K562 (cell line): ENCODE measurements at regions not wholly inside any gene's neighbourhood (a gene's known extent, or its start where the extent isn't known, plus 50 kb on each side); places are given as distances from the start of the nearest gene placed in this dataset.

Source experiments
- CBX8 ChIP-seq: fragments of 200-600 bp; sonication (generic); IDR thresholded peaks from 2 replicates; pipeline ENCODE4 v1.6.1; 2012; ENCODE audit warnings: borderline replicate concordance, mixed run types, low read depth, mild to moderate bottlenecking, moderate library complexity, mixed read lengths, low read length, control low read depth, inconsistent platforms; ENCODE audit not compliant: poor library complexity, severe bottlenecking; ENCODE audit errors: extremely low read depth
- CTCF ChIP-seq, 3 experiments: IDR thresholded peaks in 2 of 3; conservative IDR thresholded peaks in 1 of 3; 2 replicates each; pipeline ENCODE4 v1.5.1; 2011 to 2012; ENCODE audit warnings: low read length in 3 of 3, mild to moderate bottlenecking in 3 of 3, control low read depth in 2 of 3, improper control_type of control experiment in 1 of 3, inconsistent platforms in 1 of 3, low read depth in 1 of 3, mixed read lengths in 1 of 3, moderate library complexity in 1 of 3; ENCODE audit not compliant: insufficient read depth in 2 of 3
- ESRRA ChIP-seq: fragments of 450-650 bp; IDR thresholded peaks from 2 replicates; pipeline ENCODE4 v1.6.1; 2014; ENCODE audit warnings: low read depth, mild to moderate bottlenecking, moderate library complexity, borderline replicate concordance
- MTA3 ChIP-seq: fragments of 450-650 bp; formaldehyde crosslinking; IDR thresholded peaks from 2 replicates; pipeline ENCODE4 v1.6.1; 2017; ENCODE audit warnings: mild to moderate bottlenecking, borderline replicate concordance
- PHF20 ChIP-seq: fragments of 450-650 bp; IDR thresholded peaks from 2 replicates; pipeline ENCODE4 v1.6.1; 2018; ENCODE audit not compliant: partially characterized antibody
- PKNOX1 ChIP-seq: fragments of 450-650 bp; IDR thresholded peaks from 2 replicates; pipeline ENCODE4 v1.6.1; 2016
- POLR2A ChIP-seq: fragments of 450-650 bp; conservative IDR thresholded peaks from 2 replicates; pipeline ENCODE4 v1.6.1; 2016
- SETDB1 ChIP-seq: IDR thresholded peaks from one replicate; pipeline ENCODE4 v1.6.1; 2012; ENCODE audit warnings: low read length, control low read depth, inconsistent platforms

DNA sequence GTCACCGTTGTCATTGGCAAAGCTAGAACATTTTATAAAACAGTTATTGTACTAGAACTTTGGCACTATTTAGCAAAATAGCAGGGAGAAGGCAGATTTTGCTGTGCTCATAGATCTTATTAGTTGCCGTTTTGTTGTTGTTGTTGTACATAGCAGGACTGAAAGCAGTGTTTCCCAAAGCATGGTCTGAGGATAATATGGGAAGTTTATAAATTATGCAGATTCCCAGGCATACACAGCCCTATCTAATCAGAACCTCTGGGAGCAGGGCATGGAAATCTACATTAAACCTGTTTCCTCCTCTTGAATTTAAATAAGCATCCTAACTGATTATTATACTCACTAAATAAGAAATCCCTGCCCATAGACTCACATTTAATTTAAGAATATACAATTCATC, 87.9 kb downstream of the RAP2B start:
- no peak for TF ChIP-seq MTA3
- no peak for TF ChIP-seq SETDB1
- no peak for TF ChIP-seq CTCF (IDR thresholded peaks at IDR 0.05 in 2 of 3, conservative IDR thresholded peaks at IDR 0.05 in 1 of 3; ENCODE audit: insufficient read depth in 2 of 3, low read depth in 1 of 3, low read length in 3 of 3)
- no peak for TF ChIP-seq PHF20
- TF ChIP-seq PKNOX1: no peak
- TF ChIP-seq CBX8: no peak
- TF ChIP-seq POLR2A: no peak
- TF ChIP-seq ESRRA: no peak
